GM18508 (cell line): ENCODE measurements at regions not wholly inside any gene's neighbourhood (a gene's known extent, or its start where the extent isn't known, plus 50 kb on each side); places are given as distances from the start of the nearest gene placed in this dataset.
"Not testable (repeated sequence)": the region's sequence is repeated elsewhere in the genome, so short reads cannot be mapped to it uniquely, and the experiment has no call there.

Experiments used
- ATAC-seq: cut with Tn5 transposase; IDR thresholded peaks from one replicate; pipeline ENCODE4 v1.9.1; 2021; ENCODE audit warnings: moderate number of reproducible peaks; ENCODE audit not compliant: insufficient read depth, unreplicated experiment

DNA sequence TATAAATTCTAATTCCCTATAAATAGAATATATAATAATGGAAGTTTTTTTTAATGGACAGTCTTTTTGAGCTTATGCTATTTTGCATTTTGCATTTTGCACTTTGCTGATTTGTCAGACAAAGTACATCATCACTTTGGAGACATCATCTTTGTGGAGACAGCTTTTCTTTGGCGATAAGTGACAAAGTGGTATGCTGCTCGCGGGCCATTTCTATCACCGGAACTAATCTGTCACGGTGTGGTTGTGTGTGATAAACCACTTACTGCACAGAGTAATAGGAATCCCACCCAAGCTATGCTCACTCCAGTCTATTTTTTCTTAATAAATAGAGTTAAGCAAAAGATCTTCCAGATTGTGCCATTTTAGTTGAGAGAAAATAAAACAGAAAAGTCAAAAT is 133.1 kb downstream of the MACIR start:
- ATAC-seq: no peak

DNA sequence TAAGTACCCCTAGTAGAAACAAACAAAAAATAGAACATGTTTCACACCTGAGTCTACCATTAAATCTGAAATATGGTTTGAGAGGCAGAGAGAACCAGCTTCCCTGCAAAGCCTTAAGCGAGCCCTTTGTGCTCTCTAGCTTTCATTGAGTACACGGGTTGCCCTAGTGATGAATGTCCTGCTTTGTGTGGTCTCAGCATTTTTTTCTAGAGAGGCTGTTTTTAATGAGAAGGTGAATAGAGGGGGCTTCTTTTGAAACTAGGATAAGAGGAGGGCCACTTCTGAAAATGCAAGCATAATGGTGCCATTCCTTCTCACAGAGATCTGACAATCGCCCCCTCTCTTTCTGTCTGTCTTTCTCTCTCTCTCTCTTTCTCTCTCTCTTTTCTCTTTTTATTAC is 131.3 kb downstream of the MACIR start:
- ATAC-seq: no peak

DNA sequence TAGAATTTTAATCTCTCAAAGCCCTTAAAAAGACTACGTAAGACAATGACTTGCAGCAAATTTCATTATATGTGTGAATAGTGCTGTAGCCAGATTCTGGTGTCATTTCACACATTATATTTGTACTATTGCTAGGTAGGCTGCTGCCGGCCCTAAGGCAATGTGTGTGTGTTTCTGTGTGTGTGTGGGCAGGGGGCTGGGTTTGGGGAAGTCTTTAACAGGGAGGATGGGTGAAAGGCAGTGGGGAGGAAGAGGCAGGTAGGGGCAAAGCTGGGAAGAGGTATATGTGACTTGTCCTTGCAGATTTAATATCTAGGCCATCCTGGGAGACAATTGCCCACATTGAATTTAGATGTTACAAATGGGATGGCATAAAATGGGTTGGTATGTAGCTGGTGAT is 130.8 kb downstream of the MACIR start:
- no peak for ATAC-seq

DNA sequence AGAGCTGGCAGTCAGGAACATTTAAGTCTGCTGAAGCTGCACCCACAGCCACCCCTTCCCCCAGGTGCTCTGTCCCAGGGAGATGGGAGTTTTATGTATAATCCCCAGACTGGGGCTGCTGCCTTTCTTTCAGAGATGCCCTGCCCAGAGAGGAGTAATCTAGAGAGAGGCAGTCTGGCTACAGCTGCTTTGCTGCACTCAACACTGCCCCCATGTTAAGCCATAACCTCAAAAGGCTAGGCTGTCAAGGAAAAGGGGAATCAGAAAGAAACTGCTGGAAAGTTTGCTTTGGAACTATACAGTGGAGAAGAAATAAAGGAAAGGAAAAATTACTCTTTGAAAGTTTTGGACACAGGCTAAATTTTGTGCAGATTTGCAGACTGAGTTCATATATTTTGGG is 127.2 kb downstream of the MACIR start:
- no peak for ATAC-seq

DNA sequence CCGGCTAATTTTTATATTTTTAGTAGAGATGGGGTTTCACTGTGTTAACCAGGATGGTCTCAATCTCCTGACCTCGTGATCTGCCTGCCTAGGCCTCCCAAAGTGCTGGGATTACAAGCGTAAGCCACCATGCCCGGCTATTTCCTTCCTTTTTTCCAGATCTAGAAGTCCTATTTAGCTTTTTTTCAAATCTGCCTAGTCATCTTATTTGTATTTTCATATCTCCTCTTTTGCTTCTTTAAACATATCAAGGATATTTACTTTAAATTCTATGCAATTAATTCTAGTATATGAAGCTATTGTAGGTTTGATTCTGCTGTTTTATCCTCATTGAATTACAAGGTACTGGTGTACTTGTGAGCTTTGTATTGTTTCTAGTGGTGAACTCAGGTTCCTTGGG is 119.1 kb downstream of the MACIR start:
- not testable (repeated sequence) for ATAC-seq

- ATAC-seq: no peak
Measured at GRCh38 chr5:103375863-103376591, 117.5 kb downstream of the MACIR start.

GRCh38 chr5:103375350-103375749 is 116.8 kb downstream of the MACIR start:
- ATAC-seq: no peak

GRCh38 chr5:103374473-103374963 is 116.0 kb downstream of the MACIR start:
- ATAC-seq: no peak

DNA sequence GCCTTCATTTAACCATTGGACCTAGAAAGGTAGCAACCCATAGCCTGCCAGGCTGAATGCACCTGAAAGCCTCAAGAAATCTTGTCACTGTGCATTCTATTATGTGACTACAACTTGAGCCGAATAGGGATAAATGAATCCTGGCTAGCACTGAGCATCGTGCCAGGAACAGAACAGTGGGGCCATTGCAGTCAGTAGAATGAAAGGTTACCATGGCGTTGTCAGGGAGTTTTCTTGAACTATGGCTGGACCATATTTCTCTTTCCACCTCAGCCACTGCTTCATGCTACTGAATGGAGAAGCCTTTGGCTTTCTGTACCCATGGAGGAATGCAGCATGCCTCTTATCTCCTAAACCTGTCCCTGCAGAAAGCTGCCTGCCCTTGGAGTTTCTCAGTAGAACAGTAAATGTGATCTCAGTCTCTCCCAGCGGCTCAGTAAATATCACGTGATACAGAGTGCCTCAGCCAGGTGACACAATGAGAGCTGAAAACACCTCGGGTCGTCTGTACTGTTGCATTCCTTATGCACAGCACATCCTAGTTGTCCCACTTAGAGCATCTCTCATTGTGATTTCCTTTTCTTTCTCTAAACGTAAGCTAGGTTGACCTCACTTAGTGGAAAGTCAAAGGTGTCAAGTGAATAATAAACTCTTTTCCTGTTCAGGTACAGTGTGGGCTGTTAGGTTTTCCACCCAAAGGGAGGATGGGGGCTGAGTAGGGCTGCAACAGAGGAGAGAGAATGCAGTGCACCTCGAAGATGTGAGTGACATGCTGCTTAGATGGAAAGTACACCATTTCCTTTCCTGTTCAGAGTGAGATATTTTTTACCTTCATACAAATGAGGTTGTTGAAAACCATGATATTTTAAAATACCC is 115.3 kb downstream of the MACIR start:
- no peak for ATAC-seq

DNA sequence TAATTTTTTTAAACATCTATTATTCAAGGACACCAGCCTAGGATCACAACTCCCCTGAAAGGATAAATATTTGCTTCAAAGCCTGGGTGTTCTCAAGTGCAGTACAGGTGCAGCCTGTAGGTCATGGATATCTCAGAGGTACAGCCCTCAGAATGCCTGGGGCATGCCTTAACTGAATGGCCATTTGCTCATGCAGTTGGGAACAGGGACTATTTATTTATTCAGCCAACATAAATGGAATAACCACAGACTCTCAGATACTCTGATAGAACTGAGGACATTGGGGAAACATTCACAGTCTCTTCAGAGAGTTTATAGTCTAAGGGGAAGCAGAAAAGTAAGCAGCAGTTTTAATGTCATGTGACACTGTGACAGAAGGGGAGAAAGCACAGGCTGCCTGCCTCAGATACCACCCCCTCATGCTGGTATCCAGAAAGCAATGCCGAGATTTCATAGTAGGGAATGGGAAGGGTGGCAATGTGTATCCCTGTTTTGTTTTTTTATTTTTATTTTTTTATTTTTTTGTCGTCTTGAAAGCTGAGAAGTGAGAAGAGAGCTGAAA is 112.6 kb downstream of the MACIR start:
- ATAC-seq: no peak

DNA sequence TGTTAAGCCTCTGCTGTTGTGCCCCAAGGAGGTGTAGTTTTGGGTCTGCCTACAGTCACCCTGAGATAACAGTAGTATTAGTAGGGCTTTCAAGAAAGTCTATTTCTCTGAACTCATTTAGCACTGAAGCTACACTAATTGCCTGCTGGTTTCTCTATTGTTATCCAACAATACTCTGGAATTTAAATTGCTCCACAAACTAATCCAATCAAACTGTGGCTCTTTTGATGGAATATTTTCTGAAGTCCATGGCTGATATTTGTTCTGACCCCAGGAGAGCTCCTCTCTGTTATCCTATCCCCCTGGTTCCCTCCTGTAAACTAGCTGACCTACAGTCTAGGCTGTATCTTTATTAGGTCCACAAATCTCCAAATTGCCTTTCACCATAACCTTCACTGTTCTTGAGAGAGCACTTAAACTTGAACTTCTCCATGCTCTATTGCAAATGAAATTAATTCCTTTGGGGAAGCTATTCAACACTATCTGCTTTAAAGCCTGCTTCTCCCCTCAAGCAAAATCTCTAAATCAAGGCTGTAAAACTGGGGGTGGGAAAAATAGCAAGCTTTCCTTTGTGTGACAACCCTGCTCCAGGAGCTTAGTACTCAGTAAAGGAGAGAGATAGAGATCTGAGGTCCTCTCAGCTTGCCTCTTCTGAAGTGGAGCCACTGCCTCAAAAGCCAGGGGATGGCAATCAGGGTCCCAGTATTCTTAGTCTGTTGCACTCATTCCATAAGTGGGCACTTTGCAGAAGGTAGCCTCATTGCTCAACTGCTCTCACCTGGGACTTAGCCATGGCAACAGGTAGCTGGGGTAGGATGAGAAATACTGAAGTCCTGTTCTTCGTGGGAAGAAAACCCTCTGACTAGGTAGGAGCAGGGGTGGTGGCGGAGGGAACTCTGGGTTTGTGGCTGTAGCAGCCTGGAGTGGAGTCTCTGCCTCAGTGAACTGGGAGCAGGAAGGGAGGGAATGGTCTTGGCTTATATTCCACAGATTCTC is 110.9 kb downstream of the MACIR start:
- ATAC-seq: no peak

DNA sequence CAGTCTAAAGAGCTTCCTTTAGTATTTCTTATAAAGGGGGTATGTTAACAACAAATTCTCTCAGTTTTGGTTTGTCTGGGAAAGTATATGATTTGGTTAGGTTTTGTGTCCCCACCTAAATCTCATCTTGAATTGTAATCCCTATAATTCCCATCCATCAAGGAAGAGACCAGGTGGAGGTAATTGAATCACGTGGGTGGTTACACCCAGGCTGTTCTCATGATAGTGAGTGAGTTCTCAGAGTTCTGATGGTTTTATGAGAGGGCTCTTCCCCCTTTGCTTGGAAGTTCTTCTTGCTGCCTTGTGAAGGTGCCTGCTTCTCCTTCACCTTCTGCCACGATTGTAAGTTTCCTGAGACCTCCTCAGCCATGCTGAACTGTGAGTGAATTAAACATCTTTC is 109.1 kb downstream of the MACIR start:
- no peak for ATAC-seq

DNA sequence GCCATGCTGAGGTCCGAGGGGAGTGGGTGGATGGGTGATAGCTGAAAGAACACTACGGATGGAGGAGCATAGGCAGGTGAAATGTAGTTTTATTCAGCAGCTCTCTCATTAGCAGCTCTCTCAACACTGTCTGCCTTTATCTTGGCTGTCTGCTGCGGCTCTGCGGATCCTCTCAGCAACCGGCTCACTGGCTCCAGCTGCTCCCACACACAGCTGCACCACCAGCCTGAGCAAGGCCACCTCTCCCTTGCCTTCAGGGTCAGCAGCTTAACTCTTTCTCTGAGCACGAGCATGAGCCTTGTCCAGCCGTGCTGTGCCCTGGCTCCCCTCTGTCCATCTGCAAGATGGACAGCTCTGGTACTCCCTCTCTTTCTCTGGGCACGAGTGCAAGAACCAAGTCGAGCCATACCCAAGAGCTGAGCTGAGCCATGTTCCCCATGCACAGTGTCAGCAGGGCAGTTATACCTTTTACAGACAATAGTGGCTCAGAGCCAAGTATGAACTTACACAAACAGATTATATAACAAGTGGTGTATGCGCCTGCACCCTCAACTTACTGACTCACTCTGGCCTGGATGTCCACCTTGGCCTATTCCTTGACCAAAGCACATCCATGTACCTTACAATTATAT is 108.5 kb downstream of the MACIR start:
- ATAC-seq: no peak

GRCh38 chr5:103364074-103364473 is 105.5 kb downstream of the MACIR start:
- no peak for ATAC-seq

- ATAC-seq: no peak
Measured at GRCh38 chr5:103362211-103362610, 103.6 kb downstream of the MACIR start.

- no peak for ATAC-seq
Measured at GRCh38 chr5:103360475-103360874, 101.9 kb downstream of the MACIR start.

DNA sequence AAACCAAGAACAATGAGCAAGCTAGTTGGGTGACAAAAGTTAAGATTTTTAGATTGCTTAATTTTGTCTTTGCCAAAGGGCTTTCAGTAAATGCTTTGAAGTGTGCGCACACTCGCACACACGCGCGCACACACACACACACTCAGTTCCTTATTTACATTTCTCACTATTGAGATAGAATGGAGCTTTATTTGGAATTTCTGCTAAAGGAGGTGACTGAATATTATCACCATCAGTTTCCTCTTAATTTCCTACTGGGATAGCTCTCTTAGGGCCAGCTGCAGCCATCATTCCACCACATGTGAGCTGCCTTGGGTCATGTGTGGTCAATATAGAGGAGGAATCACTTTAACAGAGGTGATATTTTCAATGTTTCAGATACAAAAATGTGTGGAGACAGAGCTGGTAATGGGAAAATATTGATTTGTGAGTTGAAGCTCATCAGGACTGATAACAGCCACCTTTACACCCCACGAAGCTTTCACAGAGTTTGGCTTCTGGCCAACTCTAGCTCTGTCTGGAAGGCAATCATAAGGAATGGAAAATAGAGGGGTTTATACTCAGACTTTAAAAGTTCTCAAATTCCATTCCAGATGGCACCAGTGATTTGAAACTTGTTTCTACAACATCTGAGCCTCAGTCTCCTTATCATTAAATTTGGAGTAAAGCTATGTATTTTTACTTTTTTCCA is 99.9 kb downstream of the MACIR start:
- ATAC-seq: no peak

DNA sequence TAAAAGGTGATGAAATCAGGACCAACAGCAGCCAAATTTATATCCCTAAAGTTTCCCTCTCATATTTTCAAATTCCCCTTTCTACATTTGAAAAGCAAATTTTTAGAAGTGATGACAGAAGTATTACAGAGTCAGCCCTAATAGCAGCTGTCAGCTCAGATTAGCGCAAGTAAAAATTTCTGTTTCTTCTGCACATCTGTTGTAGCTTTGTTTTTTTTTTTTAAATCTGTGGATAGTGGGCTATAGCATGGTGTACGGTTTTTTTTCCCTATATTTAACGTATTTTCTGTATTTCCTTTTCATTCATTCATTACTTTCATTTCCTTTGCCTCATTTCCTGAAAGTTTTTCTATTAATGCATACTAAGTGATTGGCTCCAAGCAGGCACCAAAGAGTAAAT is 99.1 kb downstream of the MACIR start:
- ATAC-seq: no peak
